K562 (cell line): ENCODE measurements at regions not wholly inside any gene's neighbourhood (a gene's known extent, or its start where the extent isn't known, plus 50 kb on each side); places are given as distances from the start of the nearest gene placed in this dataset.

Source experiments
- ATAC-seq: fragments of 200-7000 bp; cut with Tn5 transposase; 3 replicates; pipeline ENCODE4 v1.9.1; 2020; ENCODE audit warnings: moderate library complexity
- BruUV-seq: library from RNA; stranded (reverse); fragments of 400-500 nt; replicated peaks from 2 replicates; lab custom pipeline; 2021; lab: Mats Ljungman, UMichigan
- CTCF ChIA-PET: fragments of 300-600 bp; formaldehyde crosslinking; extraction: SDS; loops from one replicate; lab custom pipeline; 2021; ENCODE audit warnings: low intra/inter-chr PET ratio; lab: Yijun Ruan, JAX
- POLR2A ChIA-PET: fragments of 300-600, 350-650 bp; sonication (Branson Sonifier 250); formaldehyde crosslinking; extraction: SDS; loops from one replicate; lab custom pipeline; 2021; ENCODE audit warnings: antibody characterized with exemption, inconsistent platforms; lab: Yijun Ruan, JAX
- DNase-seq, 4 experiments: peaks; one replicate each; pipeline versions ENCODE4 v3.0.0 to v3.0.0-alpha.2; 2011 to 2018; ENCODE audit warnings: low spot score in 3 of 4, mixed read lengths in 3 of 4; ENCODE audit errors: extremely low read depth in 1 of 4
- FAIRE-seq: peaks from 2 replicates; lab custom pipeline; 2011; peaks lifted over from hg19 to GRCh38; lab: Jason Lieb, UNC
- H2AFZ ChIP-seq: 2 replicates; pipeline ENCODE4 v1.6.0; 2011; ENCODE audit warnings: low read depth, low read length, control low read depth, inconsistent platforms
- H3K27ac ChIP-seq: fragments of 200-600 bp; 3 replicates; pipeline ENCODE4 v1.8.0; 2011; ENCODE audit warnings: low read depth, mild to moderate bottlenecking, control low read depth, inconsistent platforms, low read length, moderate library complexity, mixed read lengths; ENCODE audit errors: extremely low read depth
- H3K27me3 ChIP-seq, 2 experiments: fragments of 300-600 bp in 1 of 2; 2 replicates in 1 of 2; 3 replicates in 1 of 2; pipeline versions ENCODE4 v1.6.0 to v1.8.0; 2011; ENCODE audit warnings: inconsistent platforms in 2 of 2, low read length in 2 of 2, mild to moderate bottlenecking in 1 of 2, mixed read lengths in 1 of 2, moderate library complexity in 1 of 2; ENCODE audit not compliant: control insufficient read depth in 2 of 2, insufficient read depth in 2 of 2
- H3K36me3 ChIP-seq: fragments of 300-600 bp; 3 replicates; pipeline ENCODE4 v1.8.0; 2011; ENCODE audit warnings: mild to moderate bottlenecking, low read length, inconsistent platforms; ENCODE audit not compliant: control insufficient read depth, insufficient read depth
- H3K4me1 ChIP-seq, 2 experiments: fragments of 200-600 bp in 1 of 2; replicated peaks in 1 of 2; 2 replicates in 1 of 2; 3 replicates in 1 of 2; pipeline versions ENCODE4 v1.5.1 to v1.8.0; 2011; ENCODE audit warnings: inconsistent platforms in 2 of 2, low read length in 2 of 2, mild to moderate bottlenecking in 1 of 2, mixed read lengths in 1 of 2, moderate library complexity in 1 of 2; ENCODE audit not compliant: control insufficient read depth in 2 of 2, insufficient read depth in 2 of 2
- H3K4me2 ChIP-seq: 2 replicates; pipeline ENCODE4 v1.6.1; 2011; ENCODE audit warnings: low read length, control low read depth, inconsistent platforms, mixed read lengths; ENCODE audit not compliant: insufficient read depth
- H3K4me3 ChIP-seq: fragments of 200-600 bp; sonication (generic), shearing (Covaris generic); 2 replicates; pipeline ENCODE4 v1.5.1; 2016; ENCODE audit warnings: control low read depth, inconsistent platforms
- H3K79me2 ChIP-seq: fragments of 200-600 bp; 3 replicates; pipeline ENCODE4 v1.8.0; 2011; ENCODE audit warnings: low read length, inconsistent platforms; ENCODE audit not compliant: control insufficient read depth, insufficient read depth
- H3K9ac ChIP-seq, 2 experiments: 2 replicates each; pipeline versions ENCODE4 v1.6.0 to v1.6.1; 2011; ENCODE audit warnings: low read depth in 2 of 2, low read length in 2 of 2, control low read depth in 1 of 2, inconsistent platforms in 1 of 2, mild to moderate bottlenecking in 1 of 2, mixed read lengths in 1 of 2; ENCODE audit not compliant: insufficient read depth in 1 of 2
- H3K9me1 ChIP-seq: one replicate; pipeline ENCODE4 v1.6.0; 2011; ENCODE audit warnings: inconsistent platforms, mild to moderate bottlenecking, low read length, moderate library complexity; ENCODE audit not compliant: control insufficient read depth, insufficient read depth
- H3K9me3 ChIP-seq: replicated peaks from 2 replicates; pipeline ENCODE4 v1.5.1; 2011; ENCODE audit warnings: low read depth, low read length, inconsistent platforms; ENCODE audit not compliant: control insufficient read depth, insufficient read depth
- H4K20me1 ChIP-seq: replicated peaks from 2 replicates; pipeline ENCODE4 v1.6.1; 2011; ENCODE audit warnings: low read length, inconsistent platforms, mixed read lengths; ENCODE audit not compliant: control insufficient read depth, insufficient read depth
- CEBPG ChIP-seq, 3 experiments: fragments of 200-800 bp in 1 of 3; sonication (Bioruptor generic) in 1 of 3; sonication (generic) in 1 of 3; formaldehyde crosslinking in 1 of 3; IDR thresholded peaks in 2 of 3; conservative IDR thresholded peaks in 1 of 3; 2 replicates each; pipeline versions ENCODE4 v1.6.1 to v1.8.0; 2016 to 2022; ENCODE audit warnings: missing compliant biosample characterization in 2 of 3, missing genetic modification characterization in 2 of 3, mild to moderate bottlenecking in 1 of 3, missing genetic modification reagents in 1 of 3
- CTBP1 ChIP-seq: fragments of 450-650 bp; IDR thresholded peaks from 2 replicates; pipeline ENCODE4 v1.6.1; 2016; ENCODE audit warnings: borderline replicate concordance
- DNMT1 ChIP-seq: fragments of 450-650 bp; IDR thresholded peaks from 2 replicates; pipeline ENCODE4 v1.6.1; 2016; ENCODE audit warnings: antibody characterized with exemption, mild to moderate bottlenecking
- MTA3 ChIP-seq: fragments of 450-650 bp; formaldehyde crosslinking; IDR thresholded peaks from 2 replicates; pipeline ENCODE4 v1.6.1; 2017; ENCODE audit warnings: mild to moderate bottlenecking, borderline replicate concordance
- RBM34 ChIP-seq: fragments of 200-400 bp; formaldehyde crosslinking; IDR thresholded peaks from 2 replicates; pipeline ENCODE4 v1.6.1; 2018; ENCODE audit warnings: low read length, borderline replicate concordance; ENCODE audit not compliant: insufficient read depth
- SMARCC2 ChIP-seq: fragments of 450-650 bp; IDR thresholded peaks from 2 replicates; pipeline ENCODE4 v1.6.1; 2017; ENCODE audit warnings: antibody characterized with exemption, moderate library complexity, mild to moderate bottlenecking, low read depth
- TAL1 ChIP-seq: fragments of 450-650 bp; IDR thresholded peaks from 2 replicates; pipeline ENCODE4 v1.6.1; 2016; ENCODE audit warnings: mild to moderate bottlenecking
- ZNF24 ChIP-seq: fragments of 450-650 bp; IDR thresholded peaks from 2 replicates; pipeline ENCODE4 v1.6.1; 2016
- ZNF436 ChIP-seq: fragments of 250-450, 450-650 bp; sonication (Bioruptor Pico); formaldehyde crosslinking; IDR thresholded peaks from 2 replicates; pipeline ENCODE4 v1.7.0; 2020; ENCODE audit warnings: mild to moderate bottlenecking
- ZNF780A ChIP-seq: fragments of 250-450 bp; sonication (Bioruptor Pico); IDR thresholded peaks from 2 replicates; pipeline ENCODE4 v1.5.0; 2021; ENCODE audit warnings: mild to moderate bottlenecking
- WGBS: fragments of 100-300 bp; shearing (Covaris generic); methylation state at CpG from one replicate; pipeline ENCODE4 v1.1.6; 2016; ENCODE audit warnings: low coverage, mixed read lengths; ENCODE audit not compliant: insufficient coverage; ENCODE audit errors: missing lambda C conversion rate; 5-methylcytosine and 5-hydroxymethylcytosine counted together
- in situ Hi-C: fragments of 300-500 bp; cut with MboI; formaldehyde crosslinking; loops from 4 replicates; pipeline ENCODE4 v1.15.0; 2018; ENCODE audit warnings: inconsistent platforms, mixed read lengths
- intact Hi-C: fragments of 100-400 bp; cut with micrococcal nuclease; formaldehyde crosslinking; loops from 2 replicates; pipeline ENCODE4 v1.14.2; 2022
- TF ChIP-seq, protein P1 (sequence below): fragments of 450-650 bp; IDR thresholded peaks from 2 replicates; pipeline ENCODE4 v1.6.1; 2016; ENCODE audit warnings: low read depth
- TF ChIP-seq, protein P2 (sequence below): sonication (generic); formaldehyde crosslinking; IDR thresholded peaks from 2 replicates; pipeline ENCODE4 v1.4.0; 2020; ENCODE audit warnings: mild to moderate bottlenecking, missing genetic modification reagents
- TF ChIP-seq, protein P3 (sequence below): fragments of 450-650 bp; formaldehyde crosslinking; IDR thresholded peaks from 2 replicates; pipeline ENCODE4 v1.4.0; 2020; ENCODE audit warnings: mild to moderate bottlenecking

DNA sequence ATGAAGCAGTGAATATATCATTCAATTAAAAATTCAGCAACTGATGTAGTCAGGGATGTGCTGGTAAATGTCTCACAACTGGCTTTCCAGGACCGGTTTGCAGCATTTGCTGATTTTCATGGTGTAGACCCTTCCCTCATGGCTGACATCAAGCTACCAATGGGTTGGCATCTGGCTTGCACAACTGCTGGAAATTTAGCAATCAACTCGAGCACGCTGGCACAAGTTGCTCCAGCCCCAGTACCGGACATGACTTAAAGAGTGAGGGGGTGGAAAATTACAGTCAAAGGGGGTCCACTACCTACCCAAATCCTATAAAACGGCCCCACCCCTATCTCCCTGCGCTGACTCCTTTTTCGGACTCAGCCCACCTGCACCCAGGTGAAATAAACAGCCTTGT, 198.4 kb upstream of the NRP1 start:
- BruUV-seq = no TSS peak
- WGBS = 1% methylated on average over 7 of the region's 7 CpGs
- intact Hi-C loops = no loop called here
- H3K27me3 ChIP-seq = no peaks in the 10 kb centered on the region
- H3K27ac ChIP-seq = no peak overlapping the region
- H3K79me2 ChIP-seq = no peaks in the 10 kb centered on the region
- no peaks in the 10 kb centered on the region for H3K4me1 ChIP-seq
- CTCF ChIA-PET = no interaction called here
- no peaks in the 10 kb centered on the region for H3K9me1 ChIP-seq
- POLR2A ChIA-PET = no interaction called here
- ATAC-seq (no peak), DNase-seq (no peak), FAIRE-seq (no peak)
- no peak overlapping the region for H3K4me3 ChIP-seq
- H3K9me3 ChIP-seq = no peaks in the 10 kb centered on the region
- H2AFZ ChIP-seq = no peak overlapping the region
- in situ Hi-C loops = no loop called here
- H4K20me1 ChIP-seq = no peaks in the 10 kb centered on the region
- no peak overlapping the region for H3K4me2 ChIP-seq
- H3K36me3 ChIP-seq = no peaks in the 10 kb centered on the region
- no peak overlapping the region for H3K9ac ChIP-seq
- no peak for TF ChIP-seq CTBP1
- no peak for TF ChIP-seq MTA3
- TF ChIP-seq ZNF24 = no peak
- no peak for TF ChIP-seq SMARCC2
- TF ChIP-seq DNMT1 = no peak
- no peak for TF ChIP-seq ZNF436
- TF ChIP-seq CEBPG (CRISPR knock-in tag; IDR thresholded peaks at IDR 0.05) = no peak
- TF ChIP-seq CEBPG (tag; conservative IDR thresholded peaks at IDR 0.05 in 1 of 2, IDR thresholded peaks at IDR 0.05 in 1 of 2) = no peak
- no peak for TF ChIP-seq RBM34
- TF ChIP-seq, protein P1, sequence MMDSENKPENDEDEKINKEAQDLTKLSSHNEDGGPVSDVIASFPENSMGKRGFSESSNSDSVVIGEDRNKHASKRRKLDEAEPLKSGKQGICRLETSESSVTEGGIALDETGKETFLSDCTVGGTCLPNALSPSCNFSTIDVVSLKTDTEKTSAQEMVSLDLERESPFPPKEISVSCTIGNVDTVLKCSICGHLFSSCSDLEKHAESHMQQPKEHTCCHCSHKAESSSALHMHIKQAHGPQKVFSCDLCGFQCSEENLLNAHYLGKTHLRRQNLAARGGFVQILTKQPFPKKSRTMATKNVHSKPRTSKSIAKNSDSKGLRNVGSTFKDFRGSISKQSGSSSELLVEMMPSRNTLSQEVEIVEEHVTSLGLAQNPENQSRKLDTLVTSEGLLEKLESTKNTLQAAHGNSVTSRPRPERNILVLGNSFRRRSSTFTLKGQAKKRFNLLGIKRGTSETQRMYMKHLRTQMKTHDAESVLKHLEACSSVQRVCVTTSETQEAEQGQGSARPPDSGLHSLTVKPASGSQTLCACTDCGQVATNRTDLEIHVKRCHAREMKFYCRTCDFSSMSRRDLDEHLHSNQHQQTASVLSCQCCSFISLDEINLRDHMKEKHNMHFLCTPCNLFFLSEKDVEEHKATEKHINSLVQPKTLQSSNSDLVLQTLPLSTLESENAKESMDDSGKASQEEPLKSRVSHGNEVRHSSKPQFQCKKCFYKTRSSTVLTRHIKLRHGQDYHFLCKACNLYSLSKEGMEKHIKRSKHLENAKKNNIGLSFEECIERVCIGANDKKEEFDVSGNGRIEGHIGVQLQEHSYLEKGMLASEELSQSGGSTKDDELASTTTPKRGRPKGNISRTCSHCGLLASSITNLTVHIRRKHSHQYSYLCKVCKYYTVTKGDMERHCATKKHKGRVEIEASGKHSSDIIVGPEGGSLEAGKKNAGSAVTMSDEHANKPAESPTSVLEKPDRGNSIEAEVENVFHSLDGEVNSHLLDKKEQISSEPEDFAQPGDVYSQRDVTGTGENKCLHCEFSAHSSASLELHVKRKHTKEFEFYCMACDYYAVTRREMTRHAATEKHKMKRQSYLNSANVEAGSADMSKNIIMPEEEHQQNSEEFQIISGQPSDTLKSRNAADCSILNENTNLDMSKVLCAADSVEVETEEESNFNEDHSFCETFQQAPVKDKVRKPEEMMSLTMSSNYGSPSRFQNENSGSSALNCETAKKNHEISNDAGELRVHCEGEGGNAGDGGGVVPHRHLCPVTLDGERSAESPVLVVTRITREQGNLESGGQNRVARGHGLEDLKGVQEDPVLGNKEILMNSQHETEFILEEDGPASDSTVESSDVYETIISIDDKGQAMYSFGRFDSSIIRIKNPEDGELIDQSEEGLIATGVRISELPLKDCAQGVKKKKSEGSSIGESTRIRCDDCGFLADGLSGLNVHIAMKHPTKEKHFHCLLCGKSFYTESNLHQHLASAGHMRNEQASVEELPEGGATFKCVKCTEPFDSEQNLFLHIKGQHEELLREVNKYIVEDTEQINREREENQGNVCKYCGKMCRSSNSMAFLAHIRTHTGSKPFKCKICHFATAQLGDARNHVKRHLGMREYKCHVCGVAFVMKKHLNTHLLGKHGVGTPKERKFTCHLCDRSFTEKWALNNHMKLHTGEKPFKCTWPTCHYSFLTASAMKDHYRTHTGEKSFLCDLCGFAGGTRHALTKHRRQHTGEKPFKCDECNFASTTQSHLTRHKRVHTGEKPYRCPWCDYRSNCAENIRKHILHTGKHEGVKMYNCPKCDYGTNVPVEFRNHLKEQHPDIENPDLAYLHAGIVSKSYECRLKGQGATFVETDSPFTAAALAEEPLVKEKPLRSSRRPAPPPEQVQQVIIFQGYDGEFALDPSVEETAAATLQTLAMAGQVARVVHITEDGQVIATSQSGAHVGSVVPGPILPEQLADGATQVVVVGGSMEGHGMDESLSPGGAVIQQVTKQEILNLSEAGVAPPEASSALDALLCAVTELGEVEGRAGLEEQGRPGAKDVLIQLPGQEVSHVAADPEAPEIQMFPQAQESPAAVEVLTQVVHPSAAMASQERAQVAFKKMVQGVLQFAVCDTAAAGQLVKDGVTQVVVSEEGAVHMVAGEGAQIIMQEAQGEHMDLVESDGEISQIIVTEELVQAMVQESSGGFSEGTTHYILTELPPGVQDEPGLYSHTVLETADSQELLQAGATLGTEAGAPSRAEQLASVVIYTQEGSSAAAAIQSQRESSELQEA = no peak
- TF ChIP-seq, protein P2, sequence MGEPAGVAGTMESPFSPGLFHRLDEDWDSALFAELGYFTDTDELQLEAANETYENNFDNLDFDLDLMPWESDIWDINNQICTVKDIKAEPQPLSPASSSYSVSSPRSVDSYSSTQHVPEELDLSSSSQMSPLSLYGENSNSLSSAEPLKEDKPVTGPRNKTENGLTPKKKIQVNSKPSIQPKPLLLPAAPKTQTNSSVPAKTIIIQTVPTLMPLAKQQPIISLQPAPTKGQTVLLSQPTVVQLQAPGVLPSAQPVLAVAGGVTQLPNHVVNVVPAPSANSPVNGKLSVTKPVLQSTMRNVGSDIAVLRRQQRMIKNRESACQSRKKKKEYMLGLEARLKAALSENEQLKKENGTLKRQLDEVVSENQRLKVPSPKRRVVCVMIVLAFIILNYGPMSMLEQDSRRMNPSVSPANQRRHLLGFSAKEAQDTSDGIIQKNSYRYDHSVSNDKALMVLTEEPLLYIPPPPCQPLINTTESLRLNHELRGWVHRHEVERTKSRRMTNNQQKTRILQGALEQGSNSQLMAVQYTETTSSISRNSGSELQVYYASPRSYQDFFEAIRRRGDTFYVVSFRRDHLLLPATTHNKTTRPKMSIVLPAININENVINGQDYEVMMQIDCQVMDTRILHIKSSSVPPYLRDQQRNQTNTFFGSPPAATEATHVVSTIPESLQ (CRISPR knock-in tag) = no peak
- TF ChIP-seq, protein P3, sequence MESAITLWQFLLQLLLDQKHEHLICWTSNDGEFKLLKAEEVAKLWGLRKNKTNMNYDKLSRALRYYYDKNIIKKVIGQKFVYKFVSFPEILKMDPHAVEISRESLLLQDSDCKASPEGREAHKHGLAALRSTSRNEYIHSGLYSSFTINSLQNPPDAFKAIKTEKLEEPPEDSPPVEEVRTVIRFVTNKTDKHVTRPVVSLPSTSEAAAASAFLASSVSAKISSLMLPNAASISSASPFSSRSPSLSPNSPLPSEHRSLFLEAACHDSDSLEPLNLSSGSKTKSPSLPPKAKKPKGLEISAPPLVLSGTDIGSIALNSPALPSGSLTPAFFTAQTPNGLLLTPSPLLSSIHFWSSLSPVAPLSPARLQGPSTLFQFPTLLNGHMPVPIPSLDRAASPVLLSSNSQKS (CRISPR knock-in tag) = no peak
- TF ChIP-seq ZNF780A = no peak
- TF ChIP-seq TAL1 = no peak
